MM.1S (cell line): ENCODE measurements at regions not wholly inside any gene's neighbourhood (a gene's known extent, or its start where the extent isn't known, plus 50 kb on each side); places are given as distances from the start of the nearest gene placed in this dataset.
A peak's percentile ranks its signal among the peaks of the same experiment; 100 is the strongest.

Source experiments
- DNase-seq: peaks from one replicate; pipeline ENCODE4 v3.0.0-alpha.2; 2015
- H2AFZ ChIP-seq: fragments of 300-600 bp; sonication (generic); 2 replicates; pipeline ENCODE4 v1.6.0; 2016; ENCODE audit warnings: antibody characterized with exemption, low read length
- H3F3A ChIP-seq: fragments of 300-600 bp; sonication (generic); 2 replicates; pipeline ENCODE4 v1.6.1; 2016; ENCODE audit warnings: mild to moderate bottlenecking, antibody characterized with exemption, low read length, moderate library complexity, mixed read lengths; ENCODE audit not compliant: insufficient read depth
- H3K27ac ChIP-seq: fragments of 300-600 bp; sonication (generic); 2 replicates; pipeline ENCODE4 v1.5.1; 2016; ENCODE audit warnings: mild to moderate bottlenecking, low read length
- H3K27me3 ChIP-seq: fragments of 300-600 bp; sonication (generic); replicated peaks from 2 replicates; pipeline ENCODE4 v1.6.0; 2016; ENCODE audit warnings: low read length; ENCODE audit not compliant: insufficient read depth
- H3K36me3 ChIP-seq: fragments of 300-600 bp; sonication (generic); replicated peaks from 2 replicates; pipeline ENCODE4 v1.6.1; 2016; ENCODE audit warnings: mild to moderate bottlenecking, low read length, mixed read lengths; ENCODE audit not compliant: insufficient read depth
- H3K4me1 ChIP-seq: fragments of 300-600 bp; sonication (generic); 2 replicates; pipeline ENCODE4 v1.6.1; 2016; ENCODE audit warnings: low read length, mixed read lengths
- H3K4me2 ChIP-seq: fragments of 300-600 bp; sonication (generic); 2 replicates; pipeline ENCODE4 v1.6.0; 2016; ENCODE audit warnings: low read depth, low read length
- H3K4me3 ChIP-seq: fragments of 300-600 bp; sonication (generic); 2 replicates; pipeline ENCODE4 v1.5.1; 2016; ENCODE audit warnings: low read length, mixed read lengths
- H3K79me2 ChIP-seq: fragments of 300-600 bp; sonication (generic); 2 replicates; pipeline ENCODE4 v1.6.1; 2016; ENCODE audit warnings: mixed run types, low read length, mixed read lengths
- H3K9ac ChIP-seq: fragments of 300-600 bp; sonication (generic); 2 replicates; pipeline ENCODE4 v1.6.1; 2016; ENCODE audit warnings: low read length, mixed read lengths
- H3K9me2 ChIP-seq: fragments of 300-600 bp; sonication (generic); replicated peaks from 2 replicates; pipeline ENCODE4 v1.6.1; 2016; ENCODE audit warnings: mild to moderate bottlenecking, low read length, mixed read lengths; ENCODE audit not compliant: insufficient read depth
- H3K9me3 ChIP-seq: fragments of 300-600 bp; sonication (generic); replicated peaks from 2 replicates; pipeline ENCODE4 v1.6.1; 2016; ENCODE audit warnings: mild to moderate bottlenecking, low read length, mixed read lengths; ENCODE audit not compliant: insufficient read depth
- H4K20me1 ChIP-seq: fragments of 300-600 bp; sonication (generic); 2 replicates; pipeline ENCODE4 v1.6.1; 2016; ENCODE audit warnings: mild to moderate bottlenecking, low read length, moderate library complexity, mixed read lengths; ENCODE audit not compliant: insufficient read depth
- EZH2 ChIP-seq: fragments of 300-600 bp; sonication (generic); optimal IDR thresholded peaks from 2 replicates; pipeline ENCODE3; 2017; ENCODE audit warnings: low read depth, mild to moderate bottlenecking, antibody characterized with exemption, low read length, mixed read lengths
- EZH2phosphoT487 ChIP-seq: fragments of 300-600 bp; sonication (generic); IDR thresholded peaks from 2 replicates; pipeline ENCODE4 v1.6.1; 2018; ENCODE audit warnings: antibody characterized with exemption, low read length
- TF ChIP-seq, protein P1 (sequence below): fragments of 300-600 bp; sonication (generic); IDR thresholded peaks from 2 replicates; pipeline ENCODE4 v1.5.1; 2016; ENCODE audit warnings: antibody characterized with exemption, low read length, mixed read lengths

DNA sequence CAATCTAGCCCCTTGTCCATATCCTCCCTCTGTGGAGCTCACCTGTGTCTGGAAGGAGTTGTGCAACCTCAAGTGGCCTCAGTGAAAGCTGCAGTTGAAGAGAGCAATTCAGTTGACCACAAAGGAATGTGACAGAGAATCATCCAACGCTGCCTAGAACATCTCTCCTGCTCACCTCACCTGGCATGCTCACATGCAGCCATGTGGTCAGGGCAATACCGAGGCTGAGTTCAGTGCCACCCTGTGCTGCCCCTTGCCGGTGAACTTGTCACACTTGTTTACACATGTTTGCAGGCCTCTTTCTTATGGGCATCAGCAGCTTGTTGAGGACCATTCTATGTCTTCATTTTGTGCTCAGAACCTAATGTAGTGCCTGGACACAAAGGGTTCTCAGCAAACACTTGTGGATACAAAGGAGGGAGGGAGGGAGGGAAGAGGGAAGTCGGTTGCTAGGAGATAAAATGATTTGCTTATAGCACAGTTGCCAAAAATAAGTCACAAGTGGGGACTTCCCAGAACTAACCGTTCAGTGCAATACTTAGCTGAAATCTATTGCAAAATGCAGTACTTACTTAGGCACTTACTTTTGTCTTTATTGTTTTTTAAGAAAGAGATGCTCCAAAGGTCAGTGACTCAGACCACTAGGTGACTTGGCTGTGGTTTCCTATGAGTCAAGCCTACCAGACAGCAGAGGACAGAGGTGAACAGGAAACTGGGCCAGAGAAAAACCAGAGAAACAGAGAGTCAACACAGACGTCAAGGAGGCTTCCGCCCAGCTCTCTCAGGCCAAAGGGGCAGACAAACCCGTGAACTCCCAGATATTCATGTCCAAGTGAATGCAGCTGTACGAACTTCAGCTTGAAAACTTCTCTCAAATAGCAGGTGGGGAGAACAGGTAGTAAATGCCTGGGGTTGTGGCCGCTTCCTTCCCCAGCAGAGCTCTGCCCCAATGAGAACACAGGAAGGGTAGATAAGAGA, 227.8 kb upstream of the CTNNB1 start:
- Histone ChIP-seq H3K9ac (peak overlapping the region; percentile 9; the same call in 1 of the 2 replicates), H3K36me3 (no peaks in the 10 kb centered on the region), H3K4me2 (peak overlapping the region; percentile 65), H3K27ac (peak overlapping the region; percentile 75), H3K27me3 (no peaks in the 10 kb centered on the region), H2AFZ (peak overlapping the region; percentile 41), H3K4me1 (peaks cover 34% of the 10 kb centered on the region), H3K9me3 (no peaks in the 10 kb centered on the region), H3K9me2 (no peaks in the 10 kb centered on the region), H4K20me1 (no peaks in the 10 kb centered on the region), H3F3A (peaks cover 21% of the 10 kb centered on the region), H3K4me3 (no peak overlapping the region), H3K79me2 (no peaks in the 10 kb centered on the region)
- peak; percentile 88 for DNase-seq
- no peak for TF ChIP-seq EZH2phosphoT487
- TF ChIP-seq, protein P1, sequence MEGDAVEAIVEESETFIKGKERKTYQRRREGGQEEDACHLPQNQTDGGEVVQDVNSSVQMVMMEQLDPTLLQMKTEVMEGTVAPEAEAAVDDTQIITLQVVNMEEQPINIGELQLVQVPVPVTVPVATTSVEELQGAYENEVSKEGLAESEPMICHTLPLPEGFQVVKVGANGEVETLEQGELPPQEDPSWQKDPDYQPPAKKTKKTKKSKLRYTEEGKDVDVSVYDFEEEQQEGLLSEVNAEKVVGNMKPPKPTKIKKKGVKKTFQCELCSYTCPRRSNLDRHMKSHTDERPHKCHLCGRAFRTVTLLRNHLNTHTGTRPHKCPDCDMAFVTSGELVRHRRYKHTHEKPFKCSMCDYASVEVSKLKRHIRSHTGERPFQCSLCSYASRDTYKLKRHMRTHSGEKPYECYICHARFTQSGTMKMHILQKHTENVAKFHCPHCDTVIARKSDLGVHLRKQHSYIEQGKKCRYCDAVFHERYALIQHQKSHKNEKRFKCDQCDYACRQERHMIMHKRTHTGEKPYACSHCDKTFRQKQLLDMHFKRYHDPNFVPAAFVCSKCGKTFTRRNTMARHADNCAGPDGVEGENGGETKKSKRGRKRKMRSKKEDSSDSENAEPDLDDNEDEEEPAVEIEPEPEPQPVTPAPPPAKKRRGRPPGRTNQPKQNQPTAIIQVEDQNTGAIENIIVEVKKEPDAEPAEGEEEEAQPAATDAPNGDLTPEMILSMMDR: peak; percentile 48

DNA sequence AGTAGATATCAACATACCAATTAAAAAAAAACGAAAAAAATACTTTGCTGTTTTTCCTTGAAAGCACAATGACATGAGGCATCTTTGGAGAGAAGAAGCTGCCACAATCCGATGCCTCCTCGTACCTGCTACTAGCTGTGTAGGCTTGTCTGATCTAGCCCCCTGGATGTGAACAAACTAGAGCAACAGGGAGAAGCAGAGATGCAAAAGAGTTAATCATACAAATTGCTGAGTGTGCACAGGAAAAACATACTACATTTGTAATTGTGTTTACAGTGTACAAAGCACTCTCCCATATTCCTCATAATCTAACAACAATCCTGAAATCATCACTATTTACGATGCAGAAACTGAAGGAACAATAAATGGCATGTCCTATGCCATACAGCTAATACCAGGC, 227.0 kb upstream of the CTNNB1 start:
- peak overlapping the region; percentile 65 for H3K4me2 ChIP-seq
- peak overlapping the region; percentile 75 for H3K27ac ChIP-seq
- H3K9ac ChIP-seq: no peak overlapping the region; the same call in 1 of the 2 replicates

DNA sequence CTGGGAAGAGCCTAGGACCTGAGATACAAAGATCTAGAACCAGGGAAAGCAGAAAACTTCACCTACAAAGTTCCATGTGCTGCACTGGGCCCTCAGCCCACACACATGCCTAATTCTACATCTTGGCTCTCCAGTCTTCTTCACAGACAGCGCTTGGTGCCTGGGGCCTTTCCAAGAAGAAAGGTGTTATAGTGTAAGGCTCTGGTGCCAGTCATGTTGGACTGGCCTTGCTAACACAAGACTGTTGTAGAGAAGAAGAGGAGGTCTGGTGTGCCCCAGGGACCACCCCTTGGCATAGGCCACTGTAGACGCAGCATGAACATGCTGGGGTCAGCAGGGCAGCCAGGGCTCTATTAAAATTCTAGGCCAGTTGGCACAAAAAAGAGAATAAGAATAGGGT, 226.2 kb upstream of the CTNNB1 start:
- Histone ChIP-seq H2AFZ (no peak overlapping the region), H3K9ac (no peak overlapping the region), H3K79me2 (no peaks in the 10 kb centered on the region), H3K4me1 (peaks cover 34% of the 10 kb centered on the region), H3K27ac (no peak overlapping the region), H3K36me3 (no peaks in the 10 kb centered on the region), H3K9me3 (no peaks in the 10 kb centered on the region), H3K27me3 (no peaks in the 10 kb centered on the region), H4K20me1 (no peaks in the 10 kb centered on the region), H3F3A (peaks cover 21% of the 10 kb centered on the region), H3K9me2 (no peaks in the 10 kb centered on the region), H3K4me2 (no peak overlapping the region), H3K4me3 (no peak overlapping the region)
- TF ChIP-seq EZH2phosphoT487: no peak
- TF ChIP-seq, protein P1: no peak
- no peak for TF ChIP-seq EZH2
- no peak for DNase-seq

More for the DNA sequence above, 227.0 kb upstream of the CTNNB1 start:
- no peaks in the 10 kb centered on the region for H3K79me2 ChIP-seq
- no peaks in the 10 kb centered on the region for H3K9me2 ChIP-seq
- no peaks in the 10 kb centered on the region for H4K20me1 ChIP-seq
- no peaks in the 10 kb centered on the region for H3K9me3 ChIP-seq
- no peak for DNase-seq
- H2AFZ ChIP-seq: peak overlapping the region; percentile 41; the same call in 1 of the 2 replicates
- TF ChIP-seq EZH2phosphoT487 (no peak), EZH2 (no peak)
- TF ChIP-seq, protein P1: no peak
- H3K36me3 ChIP-seq: no peaks in the 10 kb centered on the region
- H3F3A ChIP-seq: peaks cover 21% of the 10 kb centered on the region
- no peaks in the 10 kb centered on the region for H3K27me3 ChIP-seq
- H3K4me3 ChIP-seq: no peak overlapping the region
- peaks cover 34% of the 10 kb centered on the region for H3K4me1 ChIP-seq
